IMR-90 (cell line): ENCODE measurements at regions not wholly inside any gene's neighbourhood (a gene's known extent, or its start where the extent isn't known, plus 50 kb on each side); places are given as distances from the start of the nearest gene placed in this dataset.

ENCODE experiments used
- BHLHE40 ChIP-seq: fragments of 150-350 bp; IDR thresholded peaks from 2 replicates; pipeline ENCODE4 v1.6.1; 2016; ENCODE audit warnings: mild to moderate bottlenecking, low read depth, low read length
- CEBPB ChIP-seq: IDR thresholded peaks from 2 replicates; pipeline ENCODE4 v1.6.1; 2012; ENCODE audit warnings: low read depth, low read length, improper control_type of control experiment
- CTCF ChIP-seq: conservative IDR thresholded peaks from 2 replicates; pipeline ENCODE4 v1.5.1; 2012; ENCODE audit warnings: mild to moderate bottlenecking, low read depth, low read length, improper control_type of control experiment
- MAZ ChIP-seq: IDR thresholded peaks from 2 replicates; pipeline ENCODE4 v1.6.1; 2012; ENCODE audit warnings: low read depth, mild to moderate bottlenecking, low read length, improper control_type of control experiment, moderate library complexity, borderline replicate concordance
- MXI1 ChIP-seq: IDR thresholded peaks from 2 replicates; pipeline ENCODE4 v1.6.1; 2012; ENCODE audit warnings: low read depth, mild to moderate bottlenecking, low read length, moderate library complexity, borderline replicate concordance
- POLR2A ChIP-seq: IDR thresholded peaks from 2 replicates; pipeline ENCODE4 v1.6.1; 2012; ENCODE audit warnings: mild to moderate bottlenecking, low read depth, low read length
- RAD21 ChIP-seq: IDR thresholded peaks from 2 replicates; pipeline ENCODE4 v1.6.1; 2012; ENCODE audit warnings: low read length, improper control_type of control experiment
- RCOR1 ChIP-seq: IDR thresholded peaks from 2 replicates; pipeline ENCODE4 v1.6.1; 2012; ENCODE audit warnings: mild to moderate bottlenecking, low read length, improper control_type of control experiment; ENCODE audit not compliant: insufficient replicate concordance
- RFX5 ChIP-seq: IDR thresholded peaks from 2 replicates; pipeline ENCODE4 v1.8.0; 2012; ENCODE audit warnings: low read depth, mild to moderate bottlenecking, low read length, moderate library complexity
- SMC3 ChIP-seq: fragments of 150-350 bp; IDR thresholded peaks from 2 replicates; pipeline ENCODE4 v1.6.1; 2016; ENCODE audit warnings: low read depth, mild to moderate bottlenecking, antibody characterized with exemption, low read length, moderate library complexity
- USF2 ChIP-seq: fragments of 150-350 bp; IDR thresholded peaks from 2 replicates; pipeline ENCODE4 v1.6.1; 2017; ENCODE audit warnings: mild to moderate bottlenecking, antibody characterized with exemption, low read length, low read depth

GRCh38 chr1:78298349-78298748, 192.4 kb upstream of the PTGFR start:
- TF ChIP-seq POLR2A (no peak), CTCF (no peak), RCOR1 (no peak), RAD21 (no peak), BHLHE40 (no peak), MXI1 (no peak), MAZ (no peak), SMC3 (no peak), CEBPB (no peak), USF2 (no peak), RFX5 (no peak)
